Esophagus squamous epithelium (tissue), 4 donors: ENCODE measurements at regions not wholly inside any gene's neighbourhood (a gene's known extent, or its start where the extent isn't known, plus 50 kb on each side); places are given as distances from the start of the nearest gene placed in this dataset.

ENCODE experiments used
- POLR2A ChIP-seq, 4 donors: fragments of 450-650 bp; IDR thresholded peaks; one replicate each; pipeline ENCODE4 v1.6.1; 2017; ENCODE audit warnings: antibody characterized with exemption in 4 of 4, mild to moderate bottlenecking in 4 of 4, moderate library complexity in 3 of 4
- TF ChIP-seq, protein P1 (sequence below), 6 experiments: fragments of 450-650 bp in 4 of 6; fragments of 200-600 bp in 2 of 6; sonication (generic) in 2 of 6; IDR thresholded peaks; one replicate each; pipeline ENCODE4 v1.5.1; 2016 to 2019; ENCODE audit warnings: antibody characterized with exemption in 6 of 6, mild to moderate bottlenecking in 4 of 6, moderate library complexity in 4 of 6

DNA sequence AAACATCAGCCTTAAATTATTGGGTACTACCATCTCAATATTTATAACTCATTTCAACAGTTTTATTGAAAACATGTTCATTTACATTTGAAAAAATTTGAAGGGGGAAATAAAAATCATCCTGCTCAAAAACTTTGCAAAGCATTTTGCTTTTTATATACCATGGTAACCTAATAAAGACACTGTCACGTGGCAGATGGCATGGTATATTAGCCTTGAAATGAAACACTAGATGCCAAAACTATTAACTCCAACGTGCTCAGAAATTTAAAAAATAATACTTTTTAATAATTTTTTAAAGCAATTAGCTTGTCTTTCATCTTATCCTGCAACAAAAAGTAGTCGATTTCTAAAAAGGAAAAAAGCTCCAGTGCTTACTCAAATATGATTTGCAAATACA lies 88.6 kb upstream of the NFIB start:
- TF ChIP-seq, protein P1, sequence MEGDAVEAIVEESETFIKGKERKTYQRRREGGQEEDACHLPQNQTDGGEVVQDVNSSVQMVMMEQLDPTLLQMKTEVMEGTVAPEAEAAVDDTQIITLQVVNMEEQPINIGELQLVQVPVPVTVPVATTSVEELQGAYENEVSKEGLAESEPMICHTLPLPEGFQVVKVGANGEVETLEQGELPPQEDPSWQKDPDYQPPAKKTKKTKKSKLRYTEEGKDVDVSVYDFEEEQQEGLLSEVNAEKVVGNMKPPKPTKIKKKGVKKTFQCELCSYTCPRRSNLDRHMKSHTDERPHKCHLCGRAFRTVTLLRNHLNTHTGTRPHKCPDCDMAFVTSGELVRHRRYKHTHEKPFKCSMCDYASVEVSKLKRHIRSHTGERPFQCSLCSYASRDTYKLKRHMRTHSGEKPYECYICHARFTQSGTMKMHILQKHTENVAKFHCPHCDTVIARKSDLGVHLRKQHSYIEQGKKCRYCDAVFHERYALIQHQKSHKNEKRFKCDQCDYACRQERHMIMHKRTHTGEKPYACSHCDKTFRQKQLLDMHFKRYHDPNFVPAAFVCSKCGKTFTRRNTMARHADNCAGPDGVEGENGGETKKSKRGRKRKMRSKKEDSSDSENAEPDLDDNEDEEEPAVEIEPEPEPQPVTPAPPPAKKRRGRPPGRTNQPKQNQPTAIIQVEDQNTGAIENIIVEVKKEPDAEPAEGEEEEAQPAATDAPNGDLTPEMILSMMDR (IDR thresholded peaks at IDR 0.05) = no peak
- TF ChIP-seq POLR2A (IDR thresholded peaks at IDR 0.05) = no peak
